WTC11 (cell line): ENCODE measurements at regions not wholly inside any gene's neighbourhood (a gene's known extent, or its start where the extent isn't known, plus 50 kb on each side); places are given as distances from the start of the nearest gene placed in this dataset.

ENCODE experiments used
- ATAC-seq: fragments of 200-7000 bp; cut with Tn5 transposase; 2 replicates; pipeline ENCODE4 v1.10.0; 2021; ENCODE audit warnings: mild to moderate bottlenecking, moderate library complexity
- CTCF ChIA-PET: fragments of 300-600 bp; sonication (Branson Sonifier 250); formaldehyde crosslinking; loops from one replicate; lab custom pipeline; 2021; ENCODE audit warnings: antibody characterized with exemption; lab: Charles Lee
- POLR2A ChIA-PET: fragments of 350-600 bp; sonication (Branson Sonifier 250); formaldehyde crosslinking; loops from one replicate; lab custom pipeline; 2021; ENCODE audit warnings: antibody characterized with exemption; lab: Charles Lee
- DNase-seq: peaks from one replicate; pipeline ENCODE4 v3.0.0; 2021; ENCODE audit warnings: low spot score
- H3K27ac Mint-ChIP-seq: 2 replicates; pipeline ENCODE4 v1.8.0; 2021; ENCODE audit warnings: mixed read lengths
- H3K27me3 Mint-ChIP-seq: 2 replicates; pipeline ENCODE4 v1.8.0; 2021; ENCODE audit warnings: low read depth, mild to moderate bottlenecking, moderate library complexity, mixed read lengths
- H3K36me3 Mint-ChIP-seq: 2 replicates; pipeline ENCODE4 v1.8.0; 2021; ENCODE audit warnings: mixed read lengths
- H3K4me1 Mint-ChIP-seq: 2 replicates; pipeline ENCODE4 v1.8.0; 2022; ENCODE audit warnings: mixed read lengths
- H3K4me3 Mint-ChIP-seq: 2 replicates; pipeline ENCODE4 v1.8.0; 2021; ENCODE audit warnings: mild to moderate bottlenecking, moderate library complexity, mixed read lengths
- H3K9me3 Mint-ChIP-seq: 2 replicates; pipeline ENCODE4 v1.8.0; 2021; ENCODE audit warnings: mixed read lengths
- AR ChIP-seq: fragments of 250-450 bp; sonication (Bioruptor Pico); IDR thresholded peaks from 2 replicates; pipeline ENCODE4 v1.9.0; 2021; ENCODE audit warnings: mild to moderate bottlenecking
- ATF2 ChIP-seq: sonication (generic); formaldehyde crosslinking; IDR thresholded peaks from 2 replicates; pipeline ENCODE4 v1.8.1; 2022; ENCODE audit warnings: low read depth, missing genetic modification reagents, borderline replicate concordance
- CDX4 ChIP-seq: fragments of 250-450 bp; sonication (Bioruptor Pico); IDR thresholded peaks from 2 replicates; pipeline ENCODE4 v1.9.0; 2021; ENCODE audit warnings: moderate library complexity, mild to moderate bottlenecking, inconsistent platforms, borderline replicate concordance
- E2F5 ChIP-seq: sonication (generic); formaldehyde crosslinking; IDR thresholded peaks from 2 replicates; pipeline ENCODE4 v1.8.1; 2022; ENCODE audit warnings: mild to moderate bottlenecking, moderate library complexity, missing genetic modification reagents
- EMX1 ChIP-seq: fragments of 250-450 bp; sonication (Bioruptor Pico); IDR thresholded peaks from 2 replicates; pipeline ENCODE4 v1.8.0; 2021; ENCODE audit warnings: mild to moderate bottlenecking
- ERG ChIP-seq: fragments of 250-450 bp; sonication (Bioruptor Pico); IDR thresholded peaks from 2 replicates; pipeline ENCODE4 v1.8.0; 2021; ENCODE audit warnings: mild to moderate bottlenecking
- ESRRA ChIP-seq: sonication (generic); formaldehyde crosslinking; IDR thresholded peaks from 2 replicates; pipeline ENCODE4 v1.8.1; 2022; ENCODE audit warnings: mild to moderate bottlenecking, missing genetic modification reagents, borderline replicate concordance
- FOXP1 ChIP-seq: sonication (generic); formaldehyde crosslinking; IDR thresholded peaks from 2 replicates; pipeline ENCODE4 v1.8.0; 2022; ENCODE audit warnings: missing genetic modification reagents, mild to moderate bottlenecking, moderate library complexity, borderline replicate concordance
- JAZF1 ChIP-seq: fragments of 250-450 bp; sonication (Bioruptor Pico); IDR thresholded peaks from 2 replicates; pipeline ENCODE4 v1.9.0; 2021; ENCODE audit warnings: moderate library complexity, mild to moderate bottlenecking, inconsistent platforms
- JUN ChIP-seq: sonication (generic); formaldehyde crosslinking; IDR thresholded peaks from 2 replicates; pipeline ENCODE4 v1.8.0; 2023; ENCODE audit warnings: mild to moderate bottlenecking, missing genetic modification reagents
- NFATC4 ChIP-seq: fragments of 250-450 bp; sonication (Bioruptor Pico); IDR thresholded peaks from 2 replicates; pipeline ENCODE4 v1.9.0; 2021; ENCODE audit warnings: mild to moderate bottlenecking
- NR3C1 ChIP-seq: sonication (generic); formaldehyde crosslinking; conservative IDR thresholded peaks from 2 replicates; pipeline ENCODE4 v1.8.1; 2023; ENCODE audit warnings: low read depth, mild to moderate bottlenecking, missing genetic modification reagents
- SMAD4 ChIP-seq: sonication (generic); formaldehyde crosslinking; IDR thresholded peaks from 2 replicates; pipeline ENCODE4 v1.8.0; 2022; ENCODE audit warnings: mild to moderate bottlenecking, missing genetic modification reagents
- SOX15 ChIP-seq: fragments of 250-450 bp; sonication (Bioruptor Pico); IDR thresholded peaks from 2 replicates; pipeline ENCODE4 v1.9.0; 2021; ENCODE audit warnings: mild to moderate bottlenecking
- USF1 ChIP-seq: sonication (generic); formaldehyde crosslinking; IDR thresholded peaks from 2 replicates; pipeline ENCODE4 v1.8.0; 2022; ENCODE audit warnings: mild to moderate bottlenecking, missing genetic modification reagents
- ZBTB43 ChIP-seq: sonication (generic); formaldehyde crosslinking; IDR thresholded peaks from 2 replicates; pipeline ENCODE4 v1.8.1; 2023; ENCODE audit warnings: mild to moderate bottlenecking, missing genetic modification reagents
- ZMAT4 ChIP-seq: fragments of 250-450 bp; sonication (Bioruptor Pico); IDR thresholded peaks from 2 replicates; pipeline ENCODE4 v1.9.0; 2021; ENCODE audit warnings: mild to moderate bottlenecking
- ZNF219 ChIP-seq: sonication (generic); formaldehyde crosslinking; IDR thresholded peaks from 2 replicates; pipeline ENCODE4 v1.8.0; 2023; ENCODE audit warnings: missing genetic modification reagents, mild to moderate bottlenecking, borderline replicate concordance
- ZNF532 ChIP-seq: fragments of 250-450 bp; sonication (Bioruptor Pico); IDR thresholded peaks from 2 replicates; pipeline ENCODE4 v1.9.0; 2021; ENCODE audit warnings: mild to moderate bottlenecking, borderline replicate concordance
- ZSCAN18 ChIP-seq: fragments of 250-450 bp; sonication (Bioruptor Pico); IDR thresholded peaks from 2 replicates; pipeline ENCODE4 v2.1.2; 2022; ENCODE audit warnings: mild to moderate bottlenecking, moderate library complexity

- H3K4me3 Mint-ChIP-seq = no peak overlapping the region
- ChIA-PET POLR2A (no interaction called here), CTCF (interaction anchor here (2.1 kb wide), 1 partner anchor 55 kb away, joined by 13 read pairs; no protein-coding TSS in a partner anchor)
- no peaks in the 10 kb centered on the region for H3K27me3 Mint-ChIP-seq
- H3K36me3 Mint-ChIP-seq = no peaks in the 10 kb centered on the region; the same call in 1 of the 2 replicates
- H3K9me3 Mint-ChIP-seq = peaks cover 7% of the 10 kb centered on the region; the same call in 1 of the 2 replicates
- TF ChIP-seq ZBTB43 (CRISPR knock-in tag) (no peak), ZNF219 (no peak), FOXP1 (no peak), E2F5 (CRISPR knock-in tag) (no peak), JAZF1 (CRISPR knock-in tag) (no peak), NFATC4 (no peak), NR3C1 (CRISPR knock-in tag) (no peak), ZSCAN18 (CRISPR knock-in tag) (no peak), AR (CRISPR knock-in tag) (no peak), JUN (CRISPR knock-in tag) (no peak), ATF2 (CRISPR knock-in tag) (no peak)
- ATAC-seq (no peak), DNase-seq (no peak)
- peaks cover 15% of the 10 kb centered on the region for H3K4me1 Mint-ChIP-seq
- no peak overlapping the region for H3K27ac Mint-ChIP-seq
Measured at GRCh38 chr7:41885748-41886147, 182.9 kb upstream of the INHBA start.

GRCh38 chr7:41885078-41885477, 182.2 kb upstream of the INHBA start:
- H3K9me3 Mint-ChIP-seq = peaks cover 11% of the 10 kb centered on the region; the same call in 1 of the 2 replicates
- ATAC-seq (no peak), DNase-seq (no peak)
- POLR2A ChIA-PET = no interaction called here
- no peak overlapping the region for H3K4me3 Mint-ChIP-seq
- CTCF ChIA-PET = interaction anchor here (1.7 kb wide), 1 partner anchor 56 kb away, joined by 3 read pairs; no protein-coding TSS in a partner anchor
- no peak overlapping the region for H3K27ac Mint-ChIP-seq
- H3K4me1 Mint-ChIP-seq = peaks cover 15% of the 10 kb centered on the region
- H3K36me3 Mint-ChIP-seq = no peaks in the 10 kb centered on the region; the same call in 1 of the 2 replicates
- H3K27me3 Mint-ChIP-seq = no peaks in the 10 kb centered on the region
- TF ChIP-seq ZMAT4 (CRISPR knock-in tag) (no peak), ESRRA (no peak), ZNF532 (CRISPR knock-in tag) (no peak), ERG (CRISPR knock-in tag) (no peak), USF1 (no peak), SMAD4 (CRISPR knock-in tag) (no peak), CDX4 (CRISPR knock-in tag) (no peak), EMX1 (CRISPR knock-in tag) (no peak), SOX15 (CRISPR knock-in tag) (no peak)
